ENCODE measurements at regions not wholly inside any gene's neighbourhood (a gene's known extent, or its start where the extent isn't known, plus 50 kb on each side); places are given as distances from the start of the nearest gene placed in this dataset.

- no peaks in the 10 kb centered on the region for H3K36me3 ChIP-seq (ENCODE audit: insufficient read depth, low read length)
- H4K20me1 ChIP-seq (ENCODE audit: insufficient read depth, low read length): no peaks in the 10 kb centered on the region
- H3K4me3 ChIP-seq (ENCODE audit: insufficient read depth, low read length): no peak overlapping the region
- peaks cover 9% of the 10 kb centered on the region for H3K4me1 ChIP-seq (ENCODE audit: insufficient read depth, low read length)
- TF ChIP-seq, protein P1, sequence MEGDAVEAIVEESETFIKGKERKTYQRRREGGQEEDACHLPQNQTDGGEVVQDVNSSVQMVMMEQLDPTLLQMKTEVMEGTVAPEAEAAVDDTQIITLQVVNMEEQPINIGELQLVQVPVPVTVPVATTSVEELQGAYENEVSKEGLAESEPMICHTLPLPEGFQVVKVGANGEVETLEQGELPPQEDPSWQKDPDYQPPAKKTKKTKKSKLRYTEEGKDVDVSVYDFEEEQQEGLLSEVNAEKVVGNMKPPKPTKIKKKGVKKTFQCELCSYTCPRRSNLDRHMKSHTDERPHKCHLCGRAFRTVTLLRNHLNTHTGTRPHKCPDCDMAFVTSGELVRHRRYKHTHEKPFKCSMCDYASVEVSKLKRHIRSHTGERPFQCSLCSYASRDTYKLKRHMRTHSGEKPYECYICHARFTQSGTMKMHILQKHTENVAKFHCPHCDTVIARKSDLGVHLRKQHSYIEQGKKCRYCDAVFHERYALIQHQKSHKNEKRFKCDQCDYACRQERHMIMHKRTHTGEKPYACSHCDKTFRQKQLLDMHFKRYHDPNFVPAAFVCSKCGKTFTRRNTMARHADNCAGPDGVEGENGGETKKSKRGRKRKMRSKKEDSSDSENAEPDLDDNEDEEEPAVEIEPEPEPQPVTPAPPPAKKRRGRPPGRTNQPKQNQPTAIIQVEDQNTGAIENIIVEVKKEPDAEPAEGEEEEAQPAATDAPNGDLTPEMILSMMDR (IDR thresholded peaks at IDR 0.05; ENCODE audit: extremely low read depth, low read depth, low read length): no peak
- no peaks in the 10 kb centered on the region for H3K79me2 ChIP-seq (ENCODE audit: insufficient read depth, low read length)
- H3K27ac ChIP-seq (ENCODE audit: low read depth, low read length): no peak overlapping the region
- no peaks in the 10 kb centered on the region for H3K9me3 ChIP-seq (ENCODE audit: low read depth, low read length)
- peaks cover 6% of the 10 kb centered on the region for H3K27me3 ChIP-seq (ENCODE audit: insufficient read depth, low read length)
- H3K4me2 ChIP-seq (ENCODE audit: insufficient read depth, low read length): no peak overlapping the region
- DNase-seq (ENCODE audit: insufficient read length, low spot score, missing footprints): no peak
- H2AFZ ChIP-seq (ENCODE audit: low read length): no peak overlapping the region
These were observed 68.4 kb upstream of the ADO start for GRCh38 chr10:62736168-62736546.

GRCh38 chr10:62738916-62739315 lies 65.6 kb upstream of the ADO start:
- no peaks in the 10 kb centered on the region for H3K79me2 ChIP-seq (ENCODE audit: insufficient read depth, low read length)
- DNase-seq (ENCODE audit: insufficient read length, low spot score, missing footprints): no peak
- no peaks in the 10 kb centered on the region for H4K20me1 ChIP-seq (ENCODE audit: insufficient read depth, low read length)
- no peaks in the 10 kb centered on the region for H3K36me3 ChIP-seq (ENCODE audit: insufficient read depth, low read length)
- no peaks in the 10 kb centered on the region for H3K27me3 ChIP-seq (ENCODE audit: insufficient read depth, low read length)
- TF ChIP-seq, protein P1 (IDR thresholded peaks at IDR 0.05; ENCODE audit: extremely low read depth, low read depth, low read length): no peak
- H3K9me3 ChIP-seq (ENCODE audit: low read depth, low read length): no peaks in the 10 kb centered on the region
- no peak overlapping the region for H3K4me2 ChIP-seq (ENCODE audit: insufficient read depth, low read length)
- no peak overlapping the region for H3K4me3 ChIP-seq (ENCODE audit: insufficient read depth, low read length)
- H3K4me1 ChIP-seq (ENCODE audit: insufficient read depth, low read length): peaks cover 9% of the 10 kb centered on the region
- H2AFZ ChIP-seq (ENCODE audit: low read length): no peak overlapping the region
- no peak overlapping the region for H3K27ac ChIP-seq (ENCODE audit: low read depth, low read length)

DNA sequence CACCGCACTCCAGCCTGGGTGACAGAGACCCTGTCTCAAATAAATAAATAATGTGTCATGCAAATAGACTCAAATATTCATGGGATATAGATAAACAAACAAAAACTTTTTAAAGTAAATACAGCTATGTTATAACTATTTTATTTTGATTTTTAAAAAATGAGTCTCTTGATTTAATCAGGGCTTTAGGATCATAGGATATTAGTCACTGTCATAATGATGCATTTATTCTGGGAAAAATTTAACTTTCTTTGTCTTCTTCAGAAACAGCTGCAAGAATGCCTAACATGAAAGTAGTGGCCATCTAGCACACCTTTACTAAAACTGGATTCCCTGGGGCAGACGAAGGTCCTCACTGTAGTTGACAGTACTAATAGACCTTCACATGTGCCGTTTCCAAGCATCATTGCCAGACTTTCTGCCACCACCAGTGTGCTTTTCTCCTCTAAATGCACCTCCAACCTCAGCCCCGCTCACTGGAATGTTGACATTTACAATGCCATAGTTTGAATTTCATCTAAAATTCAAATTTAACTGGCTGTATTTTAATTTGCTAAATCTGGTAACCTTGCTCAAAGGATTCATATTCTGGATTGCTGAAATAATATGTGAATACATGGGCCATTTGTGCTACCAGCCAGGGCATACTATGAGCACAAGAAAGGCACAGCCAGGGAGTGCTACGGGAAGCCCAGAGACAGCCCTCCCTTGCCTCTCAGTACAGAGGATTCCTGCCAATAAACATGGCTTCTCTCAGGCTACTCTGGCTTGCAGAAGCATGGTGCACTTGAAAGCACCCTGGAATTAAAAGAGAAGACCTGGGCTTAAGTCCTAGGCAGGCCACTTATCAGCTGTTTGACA lies 63.4 kb upstream of the ADO start:
- Histone ChIP-seq H3K79me2 (ENCODE audit: insufficient read depth, low read length) (no peaks in the 10 kb centered on the region), H3K36me3 (ENCODE audit: insufficient read depth, low read length) (no peaks in the 10 kb centered on the region), H3K27me3 (ENCODE audit: insufficient read depth, low read length) (no peaks in the 10 kb centered on the region), H2AFZ (ENCODE audit: low read length) (no peak overlapping the region), H3K4me1 (ENCODE audit: insufficient read depth, low read length) (peaks cover 19% of the 10 kb centered on the region), H3K27ac (ENCODE audit: low read depth, low read length) (no peak overlapping the region), H3K4me2 (ENCODE audit: insufficient read depth, low read length) (no peak overlapping the region), H3K4me3 (ENCODE audit: insufficient read depth, low read length) (no peak overlapping the region), H4K20me1 (ENCODE audit: insufficient read depth, low read length) (no peaks in the 10 kb centered on the region), H3K9me3 (ENCODE audit: low read depth, low read length) (no peaks in the 10 kb centered on the region)
- no peak for DNase-seq (ENCODE audit: insufficient read length, low spot score, missing footprints)
- TF ChIP-seq, protein P1 (IDR thresholded peaks at IDR 0.05; ENCODE audit: extremely low read depth, low read depth, low read length): no peak

DNA sequence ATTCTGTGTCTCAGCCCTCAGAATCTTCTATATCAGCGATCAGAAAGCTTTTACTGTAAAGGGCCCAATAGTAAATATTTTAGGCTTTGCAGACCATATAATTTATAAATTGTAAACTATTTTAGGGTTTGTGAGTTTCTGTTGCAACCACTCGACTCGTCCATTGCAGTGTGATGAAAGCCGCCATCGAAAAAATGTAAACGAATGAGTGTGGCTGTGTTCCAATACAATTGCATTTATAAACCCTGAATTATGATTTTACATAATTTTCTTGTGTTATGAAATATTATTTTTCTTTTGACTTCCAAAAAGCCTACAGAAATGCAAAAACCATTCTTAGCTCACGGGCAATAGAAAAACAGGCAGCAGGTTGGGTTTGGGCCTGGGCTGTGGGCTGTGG lies 62.5 kb upstream of the ADO start:
- Histone ChIP-seq H2AFZ (ENCODE audit: low read length) (no peak overlapping the region), H3K9me3 (ENCODE audit: low read depth, low read length) (no peaks in the 10 kb centered on the region), H3K27ac (ENCODE audit: low read depth, low read length) (no peak overlapping the region), H3K79me2 (ENCODE audit: insufficient read depth, low read length) (no peaks in the 10 kb centered on the region), H3K27me3 (ENCODE audit: insufficient read depth, low read length) (no peaks in the 10 kb centered on the region), H4K20me1 (ENCODE audit: insufficient read depth, low read length) (no peaks in the 10 kb centered on the region), H3K36me3 (ENCODE audit: insufficient read depth, low read length) (no peaks in the 10 kb centered on the region), H3K4me3 (ENCODE audit: insufficient read depth, low read length) (no peak overlapping the region), H3K4me1 (ENCODE audit: insufficient read depth, low read length) (peaks cover 19% of the 10 kb centered on the region), H3K4me2 (ENCODE audit: insufficient read depth, low read length) (no peak overlapping the region)
- TF ChIP-seq, protein P1 (IDR thresholded peaks at IDR 0.05; ENCODE audit: extremely low read depth, low read depth, low read length): no peak
- DNase-seq (ENCODE audit: insufficient read length, low spot score, missing footprints): no peak
